SK-N-SH treated with all-trans-retinoic acid at 6 μM for 48 hours (cell line): ENCODE measurements at regions not wholly inside any gene's neighbourhood (a gene's known extent, or its start where the extent isn't known, plus 50 kb on each side); places are given as distances from the start of the nearest gene placed in this dataset.

ENCODE experiments used
- ATAC-seq: fragments of 200-7000 bp; cut with Tn5 transposase; 3 replicates; pipeline ENCODE4 v1.9.1; 2020; ENCODE audit warnings: mild to moderate bottlenecking, moderate library complexity
- ARNTL ChIP-seq: fragments of 450-650 bp; formaldehyde crosslinking; IDR thresholded peaks from 2 replicates; pipeline ENCODE4 v1.5.0; 2020; ENCODE audit warnings: low read depth, mild to moderate bottlenecking, moderate library complexity, borderline replicate concordance
- BACH2 ChIP-seq: fragments of 250-450 bp; sonication (Bioruptor Pico); IDR thresholded peaks from 2 replicates; pipeline ENCODE4 v1.9.0; 2021; ENCODE audit warnings: mild to moderate bottlenecking, borderline replicate concordance
- CSDC2 ChIP-seq: fragments of 250-450 bp; sonication (Bioruptor Pico); IDR thresholded peaks from 2 replicates; pipeline ENCODE4 v1.5.0; 2020; ENCODE audit warnings: mild to moderate bottlenecking, moderate library complexity
- ESRRG ChIP-seq: fragments of 250-450 bp; sonication (Bioruptor Pico); IDR thresholded peaks from 2 replicates; pipeline ENCODE4 v1.6.1; 2021; ENCODE audit warnings: mild to moderate bottlenecking
- GLIS3 ChIP-seq: fragments of 250-450 bp; sonication (Bioruptor Pico); IDR thresholded peaks from 2 replicates; pipeline ENCODE4 v1.5.0; 2020; ENCODE audit warnings: mild to moderate bottlenecking, moderate library complexity
- ISL1 ChIP-seq: fragments of 250-450 bp; sonication (Bioruptor Pico); IDR thresholded peaks from 2 replicates; pipeline ENCODE4 v2.1.2; 2022; ENCODE audit warnings: mild to moderate bottlenecking, moderate library complexity
- OSR1 ChIP-seq: fragments of 250-450 bp; sonication (Bioruptor Pico); IDR thresholded peaks from 2 replicates; pipeline ENCODE4 v1.8.0; 2022; ENCODE audit warnings: moderate library complexity, mild to moderate bottlenecking, inconsistent platforms
- PATZ1 ChIP-seq: fragments of 250-450 bp; sonication (Bioruptor Pico); IDR thresholded peaks from 2 replicates; pipeline ENCODE4 v1.8.0; 2020; ENCODE audit warnings: mild to moderate bottlenecking, moderate library complexity, borderline replicate concordance
- PPARA ChIP-seq: fragments of 250-450 bp; sonication (Bioruptor Pico); IDR thresholded peaks from 2 replicates; pipeline ENCODE4 v1.5.0; 2020; ENCODE audit warnings: mild to moderate bottlenecking, borderline replicate concordance
- RARB ChIP-seq: fragments of 250-450 bp; sonication (Bioruptor Pico); IDR thresholded peaks from 2 replicates; pipeline ENCODE4 v1.8.0; 2021; ENCODE audit warnings: mild to moderate bottlenecking, moderate library complexity
- SNAI2 ChIP-seq: fragments of 250-450 bp; sonication (Bioruptor Pico); IDR thresholded peaks from 2 replicates; pipeline ENCODE4 v1.5.0; 2020; ENCODE audit warnings: mild to moderate bottlenecking, moderate library complexity
- TCF4 ChIP-seq: fragments of 250-450 bp; sonication (Bioruptor Pico); IDR thresholded peaks from 2 replicates; pipeline ENCODE4 v1.8.0; 2021; ENCODE audit warnings: mild to moderate bottlenecking, moderate library complexity, borderline replicate concordance
- TOX ChIP-seq: fragments of 250-450 bp; sonication (Bioruptor Pico); IDR thresholded peaks from 2 replicates; pipeline ENCODE4 v1.8.0; 2021; ENCODE audit warnings: mild to moderate bottlenecking, moderate library complexity, borderline replicate concordance
- ZC3H10 ChIP-seq: fragments of 250-450 bp; sonication (Bioruptor Pico); IDR thresholded peaks from 2 replicates; pipeline ENCODE4 v1.5.1; 2021; ENCODE audit warnings: mild to moderate bottlenecking, moderate library complexity
- ZFP3 ChIP-seq: fragments of 250-450 bp; sonication (Bioruptor Pico); IDR thresholded peaks from 2 replicates; pipeline ENCODE4 v1.5.0; 2020; ENCODE audit warnings: mild to moderate bottlenecking, moderate library complexity
- ZFP30 ChIP-seq: fragments of 450-650 bp; formaldehyde crosslinking; IDR thresholded peaks from 2 replicates; pipeline ENCODE4 v1.5.0; 2022; ENCODE audit warnings: mild to moderate bottlenecking, moderate library complexity
- ZNF70 ChIP-seq: fragments of 450-650 bp; formaldehyde crosslinking; IDR thresholded peaks from 2 replicates; pipeline ENCODE4 v1.5.0; 2020; ENCODE audit warnings: mild to moderate bottlenecking, moderate library complexity
- ZNF8 ChIP-seq: fragments of 450-650 bp; formaldehyde crosslinking; IDR thresholded peaks from 2 replicates; pipeline ENCODE4 v1.5.0; 2020; ENCODE audit warnings: mild to moderate bottlenecking, moderate library complexity
- TF ChIP-seq, protein P1 (sequence below): fragments of 250-450 bp; sonication (Bioruptor Pico); IDR thresholded peaks from 2 replicates; pipeline ENCODE4 v1.8.0; 2021; ENCODE audit warnings: low read depth, mild to moderate bottlenecking, moderate library complexity, borderline replicate concordance
- TF ChIP-seq, protein P2 (sequence below): fragments of 250-450 bp; sonication (Bioruptor Pico); IDR thresholded peaks from 2 replicates; pipeline ENCODE4 v1.5.0; 2020; ENCODE audit warnings: mild to moderate bottlenecking, moderate library complexity
- TF ChIP-seq, protein P3 (sequence below): fragments of 250-450 bp; sonication (Bioruptor Pico); IDR thresholded peaks from 2 replicates; pipeline ENCODE4 v1.5.1; 2020; ENCODE audit warnings: low read depth, mild to moderate bottlenecking, moderate library complexity
- TF ChIP-seq, protein P4 (sequence below): fragments of 250-450 bp; sonication (Bioruptor Pico); IDR thresholded peaks from 2 replicates; pipeline ENCODE4 v1.5.1; 2021; ENCODE audit warnings: mild to moderate bottlenecking, moderate library complexity

DNA sequence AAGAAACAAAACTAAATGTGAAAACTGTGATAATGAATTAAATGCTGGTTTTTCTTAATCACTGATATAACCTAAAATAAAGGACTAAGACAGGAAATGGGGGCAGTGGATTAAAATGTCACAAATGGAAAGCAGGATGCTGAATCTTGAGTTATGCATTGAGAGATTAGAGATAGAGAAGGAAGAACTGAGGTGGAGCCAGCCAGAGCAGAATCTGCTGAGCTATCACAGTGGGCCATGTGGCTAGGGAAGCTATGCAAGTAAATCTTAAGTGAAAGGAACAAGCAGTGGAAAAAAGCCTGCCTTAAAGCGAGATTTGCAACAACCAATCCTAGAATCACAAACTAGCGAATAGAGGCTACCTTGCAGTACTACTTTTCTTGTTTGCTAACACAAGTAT is 188.5 kb upstream of the RASA1 start (continued):
- TF ChIP-seq BACH2 (CRISPR knock-in tag) = no peak
- TF ChIP-seq, all 23 proteins: peak for 0

- ATAC-seq = no peak
- TF ChIP-seq PPARA (no peak), BACH2 (CRISPR knock-in tag) (no peak), ZFP3 (CRISPR knock-in tag) (no peak), ZNF70 (CRISPR knock-in tag) (no peak), TCF4 (CRISPR knock-in tag) (no peak), RARB (CRISPR knock-in tag) (no peak), ESRRG (CRISPR knock-in tag) (no peak), TOX (CRISPR knock-in tag) (no peak), GLIS3 (CRISPR knock-in tag) (no peak), OSR1 (no peak), ISL1 (no peak)
- TF ChIP-seq, protein P1, sequence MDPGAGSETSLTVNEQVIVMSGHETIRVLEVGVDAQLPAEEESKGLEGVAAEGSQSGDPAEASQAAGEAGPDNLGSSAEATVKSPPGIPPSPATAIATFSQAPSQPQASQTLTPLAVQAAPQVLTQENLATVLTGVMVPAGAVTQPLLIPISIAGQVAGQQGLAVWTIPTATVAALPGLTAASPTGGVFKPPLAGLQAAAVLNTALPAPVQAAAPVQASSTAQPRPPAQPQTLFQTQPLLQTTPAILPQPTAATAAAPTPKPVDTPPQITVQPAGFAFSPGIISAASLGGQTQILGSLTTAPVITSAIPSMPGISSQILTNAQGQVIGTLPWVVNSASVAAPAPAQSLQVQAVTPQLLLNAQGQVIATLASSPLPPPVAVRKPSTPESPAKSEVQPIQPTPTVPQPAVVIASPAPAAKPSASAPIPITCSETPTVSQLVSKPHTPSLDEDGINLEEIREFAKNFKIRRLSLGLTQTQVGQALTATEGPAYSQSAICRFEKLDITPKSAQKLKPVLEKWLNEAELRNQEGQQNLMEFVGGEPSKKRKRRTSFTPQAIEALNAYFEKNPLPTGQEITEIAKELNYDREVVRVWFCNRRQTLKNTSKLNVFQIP = no peak
- TF ChIP-seq, protein P2, sequence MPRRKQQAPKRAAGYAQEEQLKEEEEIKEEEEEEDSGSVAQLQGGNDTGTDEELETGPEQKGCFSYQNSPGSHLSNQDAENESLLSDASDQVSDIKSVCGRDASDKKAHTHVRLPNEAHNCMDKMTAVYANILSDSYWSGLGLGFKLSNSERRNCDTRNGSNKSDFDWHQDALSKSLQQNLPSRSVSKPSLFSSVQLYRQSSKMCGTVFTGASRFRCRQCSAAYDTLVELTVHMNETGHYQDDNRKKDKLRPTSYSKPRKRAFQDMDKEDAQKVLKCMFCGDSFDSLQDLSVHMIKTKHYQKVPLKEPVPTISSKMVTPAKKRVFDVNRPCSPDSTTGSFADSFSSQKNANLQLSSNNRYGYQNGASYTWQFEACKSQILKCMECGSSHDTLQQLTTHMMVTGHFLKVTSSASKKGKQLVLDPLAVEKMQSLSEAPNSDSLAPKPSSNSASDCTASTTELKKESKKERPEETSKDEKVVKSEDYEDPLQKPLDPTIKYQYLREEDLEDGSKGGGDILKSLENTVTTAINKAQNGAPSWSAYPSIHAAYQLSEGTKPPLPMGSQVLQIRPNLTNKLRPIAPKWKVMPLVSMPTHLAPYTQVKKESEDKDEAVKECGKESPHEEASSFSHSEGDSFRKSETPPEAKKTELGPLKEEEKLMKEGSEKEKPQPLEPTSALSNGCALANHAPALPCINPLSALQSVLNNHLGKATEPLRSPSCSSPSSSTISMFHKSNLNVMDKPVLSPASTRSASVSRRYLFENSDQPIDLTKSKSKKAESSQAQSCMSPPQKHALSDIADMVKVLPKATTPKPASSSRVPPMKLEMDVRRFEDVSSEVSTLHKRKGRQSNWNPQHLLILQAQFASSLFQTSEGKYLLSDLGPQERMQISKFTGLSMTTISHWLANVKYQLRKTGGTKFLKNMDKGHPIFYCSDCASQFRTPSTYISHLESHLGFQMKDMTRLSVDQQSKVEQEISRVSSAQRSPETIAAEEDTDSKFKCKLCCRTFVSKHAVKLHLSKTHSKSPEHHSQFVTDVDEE (CRISPR knock-in tag) = no peak
- TF ChIP-seq, protein P3, sequence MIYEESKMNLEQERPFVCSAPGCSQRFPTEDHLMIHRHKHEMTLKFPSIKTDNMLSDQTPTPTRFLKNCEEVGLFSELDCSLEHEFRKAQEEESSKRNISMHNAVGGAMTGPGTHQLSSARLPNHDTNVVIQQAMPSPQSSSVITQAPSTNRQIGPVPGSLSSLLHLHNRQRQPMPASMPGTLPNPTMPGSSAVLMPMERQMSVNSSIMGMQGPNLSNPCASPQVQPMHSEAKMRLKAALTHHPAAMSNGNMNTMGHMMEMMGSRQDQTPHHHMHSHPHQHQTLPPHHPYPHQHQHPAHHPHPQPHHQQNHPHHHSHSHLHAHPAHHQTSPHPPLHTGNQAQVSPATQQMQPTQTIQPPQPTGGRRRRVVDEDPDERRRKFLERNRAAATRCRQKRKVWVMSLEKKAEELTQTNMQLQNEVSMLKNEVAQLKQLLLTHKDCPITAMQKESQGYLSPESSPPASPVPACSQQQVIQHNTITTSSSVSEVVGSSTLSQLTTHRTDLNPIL (CRISPR knock-in tag) = no peak
These were observed 186.7 kb upstream of the RASA1 start for GRCh38 chr5:87081016-87081415.

DNA sequence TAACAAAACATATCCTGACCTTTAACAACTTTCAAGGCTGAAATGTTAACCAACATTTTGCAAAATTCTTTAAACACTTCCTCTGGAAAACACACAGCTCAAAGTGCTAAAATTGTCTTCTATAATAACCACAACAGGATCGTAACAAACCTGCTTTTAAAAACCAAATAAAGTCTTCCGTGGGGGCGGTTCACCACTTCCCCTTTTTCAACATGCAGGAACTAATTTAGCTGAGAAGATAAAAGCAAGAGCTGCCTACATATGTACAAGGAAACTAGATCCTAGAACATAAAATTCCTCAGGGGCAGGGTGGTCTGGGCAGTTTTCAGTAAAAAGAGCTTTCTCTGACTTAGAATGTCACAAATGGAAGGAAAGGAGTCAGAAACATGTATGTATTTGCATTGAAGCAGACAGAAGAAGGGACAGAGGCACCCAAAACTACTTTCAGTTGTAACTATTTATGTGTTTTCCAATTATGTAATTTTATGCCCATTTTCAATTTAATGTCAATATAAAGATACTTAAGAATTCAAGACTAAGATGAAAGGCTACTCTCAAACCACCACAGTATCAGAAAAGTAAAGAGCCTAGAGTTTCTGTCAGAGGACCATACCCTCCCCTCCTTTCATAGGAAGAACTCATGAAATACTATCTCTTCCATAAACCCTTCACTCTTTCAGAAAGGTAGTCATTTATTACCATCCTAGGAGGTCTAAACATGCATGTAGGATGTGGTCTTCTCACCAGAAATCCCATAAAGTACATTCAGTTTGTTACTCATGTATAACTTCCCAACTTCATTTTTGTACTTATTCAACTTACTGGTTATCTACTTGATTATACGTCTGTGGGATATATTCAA is 185.9 kb upstream of the RASA1 start:
- ATAC-seq = no peak
- TF ChIP-seq ZNF8 (CRISPR knock-in tag) (no peak), PATZ1 (no peak), ISL1 (no peak), GLIS3 (CRISPR knock-in tag) (no peak), BACH2 (CRISPR knock-in tag) (no peak), ZFP3 (CRISPR knock-in tag) (no peak), TOX (CRISPR knock-in tag) (no peak), PPARA (no peak), SNAI2 (no peak), ZFP30 (no peak), ZC3H10 (no peak), RARB (CRISPR knock-in tag) (no peak), ZNF70 (CRISPR knock-in tag) (no peak), ARNTL (CRISPR knock-in tag) (no peak), ESRRG (CRISPR knock-in tag) (no peak), OSR1 (no peak), CSDC2 (CRISPR knock-in tag) (no peak)
- TF ChIP-seq, protein P1 = no peak
- TF ChIP-seq, protein P2 (CRISPR knock-in tag) = no peak
- TF ChIP-seq, protein P4, sequence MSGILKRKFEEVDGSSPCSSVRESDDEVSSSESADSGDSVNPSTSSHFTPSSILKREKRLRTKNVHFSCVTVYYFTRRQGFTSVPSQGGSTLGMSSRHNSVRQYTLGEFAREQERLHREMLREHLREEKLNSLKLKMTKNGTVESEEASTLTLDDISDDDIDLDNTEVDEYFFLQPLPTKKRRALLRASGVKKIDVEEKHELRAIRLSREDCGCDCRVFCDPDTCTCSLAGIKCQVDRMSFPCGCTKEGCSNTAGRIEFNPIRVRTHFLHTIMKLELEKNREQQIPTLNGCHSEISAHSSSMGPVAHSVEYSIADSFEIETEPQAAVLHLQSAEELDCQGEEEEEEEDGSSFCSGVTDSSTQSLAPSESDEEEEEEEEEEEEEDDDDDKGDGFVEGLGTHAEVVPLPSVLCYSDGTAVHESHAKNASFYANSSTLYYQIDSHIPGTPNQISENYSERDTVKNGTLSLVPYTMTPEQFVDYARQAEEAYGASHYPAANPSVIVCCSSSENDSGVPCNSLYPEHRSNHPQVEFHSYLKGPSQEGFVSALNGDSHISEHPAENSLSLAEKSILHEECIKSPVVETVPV = no peak
